Mucosa of rectum (tissue), 2 donors: ENCODE measurements at regions not wholly inside any gene's neighbourhood (a gene's known extent, or its start where the extent isn't known, plus 50 kb on each side); places are given as distances from the start of the nearest gene placed in this dataset.
A peak's percentile ranks its signal among the peaks of the same experiment; 100 is the strongest.
"Not testable (repeated sequence)": the region's sequence is repeated elsewhere in the genome, so short reads cannot be mapped to it uniquely, and the experiment has no call there.

ENCODE experiments used
- H3K27ac ChIP-seq, 2 donors: one replicate each; pipeline ENCODE4 v1.7.0; 2013; ENCODE audit warnings: inconsistent platforms in 2 of 2, low read depth in 2 of 2, low read length in 2 of 2
- H3K27me3 ChIP-seq, 2 donors: one replicate each; pipeline ENCODE4 v1.7.0; 2013; ENCODE audit warnings: low read length in 2 of 2; ENCODE audit not compliant: control insufficient read depth in 2 of 2, insufficient read depth in 2 of 2
- H3K36me3 ChIP-seq, 2 donors: one replicate each; pipeline ENCODE4 v1.7.0; 2013; ENCODE audit warnings: low read length in 2 of 2; ENCODE audit not compliant: control insufficient read depth in 2 of 2, insufficient read depth in 2 of 2
- H3K4me1 ChIP-seq, 2 donors: one replicate each; pipeline ENCODE4 v1.7.0; 2013; ENCODE audit warnings: low read length in 2 of 2, mild to moderate bottlenecking in 1 of 2; ENCODE audit not compliant: control insufficient read depth in 2 of 2, insufficient read depth in 2 of 2
- H3K4me3 ChIP-seq, 2 donors: one replicate each; pipeline ENCODE4 v1.7.0; 2013; ENCODE audit warnings: low read length in 2 of 2
- H3K9ac ChIP-seq, 2 donors: one replicate each; pipeline ENCODE4 v1.7.0; 2013; ENCODE audit warnings: low read length in 2 of 2, low read depth in 1 of 2, mild to moderate bottlenecking in 1 of 2
- H3K9me3 ChIP-seq, 2 donors: one replicate each; pipeline ENCODE4 v1.7.0; 2013; ENCODE audit warnings: low read length in 2 of 2; ENCODE audit not compliant: control insufficient read depth in 2 of 2
- donor health status: healthy.
- donor health status: Normal muscosa, but diverticular disease.

GRCh38 chr6:106731144-106731842 is 101.9 kb downstream of the QRSL1 start:
- Histone ChIP-seq H3K27ac (peak overlapping the region; percentile 76 to 78), H3K4me1 (peaks cover 27 to 30% of the 10 kb centered on the region in 2 donors), H3K9me3 (peaks cover 0 to 2% of the 10 kb centered on the region in 2 donors), H3K27me3 (no peaks in the 10 kb centered on the region), H3K36me3 (no peaks in the 10 kb centered on the region), H3K4me3 (peak overlapping the region in 1 of 2 donors; percentile 5), H3K9ac (peak overlapping the region in 1 of 2 donors; percentile 31)

- Histone ChIP-seq H3K9me3 (peaks cover 0 to 2% of the 10 kb centered on the region in 2 donors), H3K4me3 (peak overlapping the region in 1 of 2 donors; percentile 5), H3K27me3 (no peaks in the 10 kb centered on the region), H3K27ac (peak overlapping the region; percentile 76 to 78), H3K9ac (peak overlapping the region in 1 of 2 donors; percentile 31), H3K4me1 (peaks cover 27 to 30% of the 10 kb centered on the region in 2 donors), H3K36me3 (no peaks in the 10 kb centered on the region)
Measured at GRCh38 chr6:106730718-106731117, 101.3 kb downstream of the QRSL1 start.

GRCh38 chr6:106730264-106730663 is 100.9 kb downstream of the QRSL1 start:
- H3K4me1 ChIP-seq: peaks cover 27 to 30% of the 10 kb centered on the region in 2 donors
- H3K9me3 ChIP-seq: peaks cover 0 to 2% of the 10 kb centered on the region in 2 donors
- no peaks in the 10 kb centered on the region for H3K27me3 ChIP-seq
- H3K36me3 ChIP-seq: no peaks in the 10 kb centered on the region
- no peak overlapping the region for H3K4me3 ChIP-seq
- H3K9ac ChIP-seq: peak overlapping the region in 1 of 2 donors; percentile 31
- peak overlapping the region; percentile 76 to 78 for H3K27ac ChIP-seq

GRCh38 chr6:106729841-106730240 is 100.5 kb downstream of the QRSL1 start:
- no peak overlapping the region for H3K9ac ChIP-seq
- peaks cover 27 to 30% of the 10 kb centered on the region in 2 donors for H3K4me1 ChIP-seq
- H3K27me3 ChIP-seq: no peaks in the 10 kb centered on the region
- no peaks in the 10 kb centered on the region for H3K9me3 ChIP-seq
- H3K36me3 ChIP-seq: no peaks in the 10 kb centered on the region
- H3K27ac ChIP-seq: peak overlapping the region; percentile 76 to 78
- no peak overlapping the region for H3K4me3 ChIP-seq

- Histone ChIP-seq H3K4me1 (peaks cover 27 to 30% of the 10 kb centered on the region in 2 donors), H3K9me3 (no peaks in the 10 kb centered on the region), H3K36me3 (no peaks in the 10 kb centered on the region), H3K4me3 (no peak overlapping the region), H3K9ac (no peak overlapping the region), H3K27me3 (no peaks in the 10 kb centered on the region), H3K27ac (no peak overlapping the region)
Measured at GRCh38 chr6:106728296-106728870, 99.0 kb downstream of the QRSL1 start.

GRCh38 chr6:106727480-106728149 is 98.2 kb downstream of the QRSL1 start:
- H3K36me3 ChIP-seq: no peaks in the 10 kb centered on the region
- peaks cover 27 to 28% of the 10 kb centered on the region in 2 donors for H3K4me1 ChIP-seq
- no peak overlapping the region for H3K27ac ChIP-seq
- H3K27me3 ChIP-seq: no peaks in the 10 kb centered on the region
- no peaks in the 10 kb centered on the region for H3K9me3 ChIP-seq
- no peak overlapping the region for H3K4me3 ChIP-seq
- peak overlapping the region in 1 of 2 donors; percentile 0 for H3K9ac ChIP-seq

- no peak overlapping the region for H3K4me3 ChIP-seq
- no peaks in the 10 kb centered on the region for H3K9me3 ChIP-seq
- no peaks in the 10 kb centered on the region for H3K27me3 ChIP-seq
- H3K27ac ChIP-seq: no peak overlapping the region
- H3K36me3 ChIP-seq: no peaks in the 10 kb centered on the region
- peaks cover 4 to 12% of the 10 kb centered on the region in 2 donors for H3K4me1 ChIP-seq
- no peak overlapping the region for H3K9ac ChIP-seq
Measured at GRCh38 chr6:106724848-106725247, 95.5 kb downstream of the QRSL1 start.

- Histone ChIP-seq H3K9me3 (no peaks in the 10 kb centered on the region), H3K36me3 (no peaks in the 10 kb centered on the region), H3K4me1 (peaks cover 0 to 8% of the 10 kb centered on the region in 2 donors), H3K9ac (no peak overlapping the region), H3K27ac (no peak overlapping the region), H3K4me3 (no peak overlapping the region), H3K27me3 (no peaks in the 10 kb centered on the region)
Measured at GRCh38 chr6:106724337-106724736, 95.0 kb downstream of the QRSL1 start.

GRCh38 chr6:106723419-106723818 is 94.0 kb downstream of the QRSL1 start:
- H3K9ac ChIP-seq, H3K4me1 ChIP-seq, H3K9me3 ChIP-seq, H3K4me3 ChIP-seq, H3K27me3 ChIP-seq, H3K27ac ChIP-seq, H3K36me3 ChIP-seq: not testable (repeated sequence)

- H3K36me3 ChIP-seq, H3K4me3 ChIP-seq, H3K9ac ChIP-seq, H3K27me3 ChIP-seq, H3K4me1 ChIP-seq, H3K9me3 ChIP-seq, H3K27ac ChIP-seq: not testable (repeated sequence)
Measured at GRCh38 chr6:106721189-106721588, 91.8 kb downstream of the QRSL1 start.
